Neural cell (in vitro differentiated cells): ENCODE measurements at regions not wholly inside any gene's neighbourhood (a gene's known extent, or its start where the extent isn't known, plus 50 kb on each side); places are given as distances from the start of the nearest gene placed in this dataset.

Experiments
- EZH2 ChIP-seq: fragments of 200-600, 300-800 bp; shearing (Covaris generic), sonication (generic); IDR thresholded peaks from 2 replicates; pipeline ENCODE4 v1.6.1; 2014; ENCODE audit warnings: antibody characterized with exemption, low read length, borderline replicate concordance, mild to moderate bottlenecking; ENCODE audit not compliant: insufficient read depth, poor library complexity, severe bottlenecking
- TF ChIP-seq, protein P1 (sequence below): fragments of 450-650 bp; IDR thresholded peaks from 2 replicates; pipeline ENCODE4 v1.5.1; 2014; ENCODE audit warnings: antibody characterized with exemption, mild to moderate bottlenecking, moderate library complexity; ENCODE audit not compliant: poor library complexity, severe bottlenecking

- TF ChIP-seq EZH2 = no peak
- TF ChIP-seq, protein P1, sequence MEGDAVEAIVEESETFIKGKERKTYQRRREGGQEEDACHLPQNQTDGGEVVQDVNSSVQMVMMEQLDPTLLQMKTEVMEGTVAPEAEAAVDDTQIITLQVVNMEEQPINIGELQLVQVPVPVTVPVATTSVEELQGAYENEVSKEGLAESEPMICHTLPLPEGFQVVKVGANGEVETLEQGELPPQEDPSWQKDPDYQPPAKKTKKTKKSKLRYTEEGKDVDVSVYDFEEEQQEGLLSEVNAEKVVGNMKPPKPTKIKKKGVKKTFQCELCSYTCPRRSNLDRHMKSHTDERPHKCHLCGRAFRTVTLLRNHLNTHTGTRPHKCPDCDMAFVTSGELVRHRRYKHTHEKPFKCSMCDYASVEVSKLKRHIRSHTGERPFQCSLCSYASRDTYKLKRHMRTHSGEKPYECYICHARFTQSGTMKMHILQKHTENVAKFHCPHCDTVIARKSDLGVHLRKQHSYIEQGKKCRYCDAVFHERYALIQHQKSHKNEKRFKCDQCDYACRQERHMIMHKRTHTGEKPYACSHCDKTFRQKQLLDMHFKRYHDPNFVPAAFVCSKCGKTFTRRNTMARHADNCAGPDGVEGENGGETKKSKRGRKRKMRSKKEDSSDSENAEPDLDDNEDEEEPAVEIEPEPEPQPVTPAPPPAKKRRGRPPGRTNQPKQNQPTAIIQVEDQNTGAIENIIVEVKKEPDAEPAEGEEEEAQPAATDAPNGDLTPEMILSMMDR = no peak
Measured at GRCh38 chr7:28310460-28310848, 101.9 kb upstream of the CREB5 start.
